ENCODE measurements at regions not wholly inside any gene's neighbourhood (a gene's known extent, or its start where the extent isn't known, plus 50 kb on each side); places are given as distances from the start of the nearest gene placed in this dataset.
"Not testable (repeated sequence)": the region's sequence is repeated elsewhere in the genome, so short reads cannot be mapped to it uniquely, and the experiment has no call there.

DNA sequence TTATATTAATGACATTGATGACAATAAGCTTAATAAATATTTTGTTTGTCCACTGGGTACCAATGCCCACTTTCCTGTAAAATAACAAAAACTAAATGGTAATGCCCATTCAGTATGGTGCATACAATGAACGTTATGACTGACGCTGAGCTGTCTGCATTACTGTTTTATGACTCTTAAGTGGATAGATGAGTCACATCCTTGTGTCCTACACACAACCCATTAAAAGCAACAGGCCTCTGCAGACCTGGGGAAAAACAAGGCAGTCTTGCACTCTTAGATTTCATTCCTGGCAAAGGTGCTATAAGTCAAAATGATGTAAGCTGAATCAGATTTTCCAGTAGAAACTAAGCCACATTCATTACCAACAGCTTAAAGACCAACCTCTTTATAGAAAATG lies 176.3 kb upstream of the TMEM45B start:
- no peak for DNase-seq

DNA sequence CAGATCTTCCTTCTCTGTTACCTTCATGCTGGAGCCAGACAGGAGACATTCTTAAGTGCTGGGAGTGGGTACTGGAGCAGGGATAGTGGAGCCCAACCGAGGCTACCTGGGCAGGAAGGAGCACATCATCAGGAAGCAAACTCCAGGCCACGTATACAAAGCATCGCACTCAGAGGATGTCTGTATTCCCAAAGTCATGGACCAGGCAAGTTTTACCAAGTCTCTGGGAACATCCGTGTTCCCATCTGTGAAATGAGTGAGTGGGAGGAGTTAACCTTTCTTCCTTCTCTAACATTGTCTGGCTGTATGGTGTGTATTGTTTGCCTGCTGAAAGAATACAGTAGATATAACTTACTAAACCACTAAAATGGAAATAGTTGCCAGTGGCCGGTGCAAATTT lies 175.0 kb upstream of the TMEM45B start:
- DNase-seq: no peak

DNA sequence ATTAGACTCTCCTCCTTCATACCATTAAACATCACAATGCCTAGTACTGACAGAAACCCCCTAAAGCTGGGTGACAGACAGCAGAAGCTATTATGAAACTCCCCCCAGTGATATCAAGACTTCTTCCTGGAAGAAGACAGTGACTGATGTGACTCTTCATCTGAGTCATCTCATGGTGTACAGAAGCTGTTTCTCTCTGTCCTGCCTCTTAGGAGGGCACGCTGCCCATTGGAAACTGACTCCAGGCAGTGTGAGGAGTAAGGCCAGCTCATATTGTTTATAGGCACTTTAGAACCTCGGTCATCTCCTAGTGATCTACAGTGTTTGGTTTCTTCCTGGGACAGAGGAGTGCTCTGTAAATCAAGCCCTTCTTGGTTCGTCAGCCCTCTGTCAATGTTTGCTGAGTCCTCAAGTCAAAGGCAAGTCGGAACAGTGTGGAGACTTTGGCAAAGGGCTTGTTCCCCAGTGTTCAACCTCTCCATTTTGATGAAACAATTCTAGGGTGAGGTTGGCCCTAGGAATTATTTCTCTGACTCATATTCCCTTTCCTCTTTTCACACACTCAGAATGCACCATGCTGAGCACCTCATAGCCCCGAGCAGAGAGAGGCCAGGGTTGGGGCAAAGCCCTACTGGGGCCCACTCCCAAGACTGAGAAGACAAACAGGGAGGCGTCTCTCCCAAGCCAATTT lies 172.5 kb upstream of the TMEM45B start:
- DNase-seq: no peak

DNA sequence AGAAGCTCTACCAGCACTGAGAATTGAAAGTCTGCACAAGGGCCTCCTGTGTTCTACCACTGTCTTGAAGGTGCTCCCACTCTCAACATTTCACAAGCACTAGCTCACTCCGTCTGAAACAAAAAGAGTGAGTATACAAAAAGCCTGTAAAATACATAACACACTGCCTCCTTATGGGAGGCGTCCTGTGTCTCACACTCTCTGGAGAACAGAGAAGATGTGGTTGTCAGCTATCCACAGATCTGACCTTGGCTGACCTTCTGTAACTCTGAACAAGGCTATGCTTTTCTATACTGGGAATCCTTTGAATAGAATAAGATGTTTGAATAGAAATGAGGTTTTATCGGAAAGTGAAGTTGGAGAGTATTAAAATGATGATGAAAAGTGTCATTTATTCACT lies 171.3 kb upstream of the TMEM45B start:
- no peak for DNase-seq

DNA sequence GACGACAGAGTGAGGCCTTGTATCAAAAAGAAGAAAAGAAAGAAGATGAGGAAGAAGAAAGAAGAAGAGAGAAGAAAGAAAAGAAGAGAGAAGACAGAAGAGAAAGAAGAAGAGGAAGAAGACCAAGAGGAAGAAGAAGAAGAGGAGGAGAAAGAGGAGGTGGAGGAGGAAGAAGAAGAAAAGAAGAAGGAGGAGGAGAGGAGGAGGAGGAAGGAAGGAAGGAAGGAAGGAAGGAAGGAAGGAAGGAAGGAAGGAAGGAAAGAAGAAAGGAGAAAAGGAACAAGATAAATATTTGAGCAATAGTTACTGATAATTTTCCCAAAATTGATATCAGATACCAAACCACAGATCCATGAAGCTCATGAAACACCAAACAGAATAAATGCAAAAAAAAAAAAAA lies 169.7 kb upstream of the TMEM45B start:
- no peak for DNase-seq

DNA sequence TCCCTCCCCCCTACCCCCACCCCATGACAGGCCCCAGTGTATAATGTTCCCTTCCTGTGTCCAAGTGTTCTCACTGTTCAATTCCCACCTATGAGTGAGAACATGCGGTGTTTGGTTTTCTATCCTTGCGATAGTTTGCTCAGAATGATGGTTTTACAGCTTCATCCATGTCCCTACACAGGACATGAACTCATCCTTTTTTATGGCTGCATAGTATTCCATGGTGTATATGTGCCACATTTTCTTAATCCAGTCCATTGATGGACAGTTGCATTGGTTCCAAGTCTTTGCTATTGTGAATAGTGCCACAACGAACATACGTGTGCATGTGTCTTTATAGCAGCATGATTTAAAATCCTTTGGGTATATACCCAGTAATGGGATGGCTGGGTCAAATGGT lies 165.6 kb upstream of the TMEM45B start:
- not testable (repeated sequence) for DNase-seq

DNA sequence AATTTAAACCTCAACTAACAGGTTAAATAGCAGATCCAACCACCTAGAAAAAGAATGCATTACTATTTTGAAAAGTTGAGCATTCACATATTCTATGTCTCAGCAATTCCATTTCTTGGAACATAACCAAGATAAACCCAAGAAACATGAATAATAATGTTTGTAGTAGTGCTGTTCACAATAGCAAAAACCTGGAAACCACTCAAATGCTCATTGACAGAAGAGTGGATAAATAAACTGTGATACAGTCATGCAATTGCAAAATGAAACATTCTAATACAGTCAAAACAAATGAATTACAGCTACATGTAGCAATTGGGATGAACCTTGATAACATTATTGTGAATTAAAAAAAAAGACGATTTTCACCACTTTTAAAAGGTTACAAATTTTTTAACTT lies 162.8 kb upstream of the TMEM45B start:
- no peak for DNase-seq

DNA sequence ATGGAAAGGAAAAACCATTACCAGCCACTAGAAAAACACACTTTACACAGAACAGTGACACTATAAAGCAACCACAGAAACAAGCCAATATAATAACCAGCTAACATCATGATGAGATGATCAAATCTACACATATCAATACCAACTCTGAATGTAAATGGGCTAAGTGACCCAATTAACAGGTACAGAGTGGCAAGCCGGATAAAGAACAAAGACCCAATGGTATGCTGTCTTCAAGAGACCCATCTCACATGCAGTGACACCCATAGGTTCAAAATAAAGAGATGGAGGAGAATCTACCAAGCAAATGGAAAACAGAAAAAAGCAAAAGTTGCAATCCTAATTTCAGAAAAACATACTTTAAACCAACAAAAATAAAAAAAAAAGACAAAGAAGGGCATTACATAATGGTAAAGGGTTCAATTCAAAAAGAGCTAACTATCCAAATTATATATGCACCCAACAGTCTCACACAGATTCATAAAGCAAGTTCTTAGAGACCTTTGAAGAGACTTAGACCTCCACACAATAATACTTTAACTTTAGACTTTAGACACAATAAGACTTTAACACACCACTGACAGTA lies 160.3 kb upstream of the TMEM45B start:
- DNase-seq: no peak

DNA sequence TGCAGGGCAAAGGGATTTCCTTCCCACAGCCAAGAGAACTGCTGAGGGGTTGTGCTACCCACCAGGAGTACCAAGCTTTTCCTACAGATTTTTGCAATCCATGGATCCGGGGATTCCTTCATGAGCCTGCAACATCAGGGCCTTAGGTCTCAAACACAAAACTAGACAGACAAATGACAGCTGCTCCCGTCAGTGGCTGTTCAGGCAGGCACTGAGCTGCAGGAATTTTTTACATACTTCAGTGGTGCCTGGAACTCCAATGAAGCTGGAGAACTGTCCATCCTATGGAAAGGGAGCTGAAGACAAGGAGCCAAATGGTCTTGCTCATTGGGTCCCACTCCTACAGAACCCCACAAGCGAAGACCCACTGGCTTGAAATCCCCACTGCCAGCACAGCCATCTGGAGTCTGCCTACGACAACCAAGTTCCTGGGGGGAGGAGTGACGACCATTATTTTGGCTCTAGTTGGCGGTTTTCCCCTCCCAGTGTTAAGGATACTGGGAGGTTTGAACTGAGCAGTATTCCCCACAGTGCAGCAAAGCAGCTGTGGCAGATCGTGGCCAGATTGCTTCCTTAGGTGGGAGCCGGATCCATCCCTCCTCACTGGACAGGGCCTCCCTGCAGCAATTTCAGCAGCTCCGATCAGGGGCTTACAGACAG lies 157.7 kb upstream of the TMEM45B start:
- DNase-seq: no peak

DNA sequence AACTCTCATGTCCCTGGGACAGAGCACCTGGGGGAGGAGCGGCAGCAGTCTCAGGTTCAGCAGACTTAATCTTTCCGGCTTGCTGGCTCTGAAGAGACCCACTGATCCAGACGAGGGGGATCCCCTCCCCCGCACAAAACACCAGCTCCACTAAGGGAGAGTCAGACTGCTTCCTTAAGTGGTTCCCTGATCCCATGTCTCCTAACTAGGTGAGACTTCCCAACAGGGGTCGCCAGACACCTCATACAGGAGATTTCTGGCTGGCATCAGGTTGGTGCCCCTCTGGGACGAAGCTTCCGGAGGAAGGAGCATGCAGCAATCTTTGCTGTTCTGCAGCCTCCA lies 157.2 kb upstream of the TMEM45B start:
- DNase-seq: no peak

DNA sequence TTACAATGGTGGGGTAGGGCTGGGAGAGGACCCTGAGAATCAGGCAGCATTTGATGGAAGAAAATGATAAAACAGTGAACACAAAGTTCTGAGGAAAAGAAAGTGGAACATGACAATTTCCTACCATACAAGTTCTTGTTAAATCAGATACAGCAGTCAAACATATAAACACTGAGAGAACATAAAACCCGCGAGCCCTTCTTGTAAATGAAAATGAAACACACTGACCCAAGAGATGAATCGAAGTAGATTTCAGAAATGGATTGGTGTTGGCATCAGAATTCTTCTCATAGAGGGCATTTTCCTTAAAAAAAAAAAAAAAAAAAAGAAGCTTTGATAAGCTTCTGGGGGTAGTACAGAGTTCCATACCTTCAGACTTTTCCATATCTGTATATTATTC lies 134.7 kb upstream of the TMEM45B start:
- DNase-seq: no peak

DNA sequence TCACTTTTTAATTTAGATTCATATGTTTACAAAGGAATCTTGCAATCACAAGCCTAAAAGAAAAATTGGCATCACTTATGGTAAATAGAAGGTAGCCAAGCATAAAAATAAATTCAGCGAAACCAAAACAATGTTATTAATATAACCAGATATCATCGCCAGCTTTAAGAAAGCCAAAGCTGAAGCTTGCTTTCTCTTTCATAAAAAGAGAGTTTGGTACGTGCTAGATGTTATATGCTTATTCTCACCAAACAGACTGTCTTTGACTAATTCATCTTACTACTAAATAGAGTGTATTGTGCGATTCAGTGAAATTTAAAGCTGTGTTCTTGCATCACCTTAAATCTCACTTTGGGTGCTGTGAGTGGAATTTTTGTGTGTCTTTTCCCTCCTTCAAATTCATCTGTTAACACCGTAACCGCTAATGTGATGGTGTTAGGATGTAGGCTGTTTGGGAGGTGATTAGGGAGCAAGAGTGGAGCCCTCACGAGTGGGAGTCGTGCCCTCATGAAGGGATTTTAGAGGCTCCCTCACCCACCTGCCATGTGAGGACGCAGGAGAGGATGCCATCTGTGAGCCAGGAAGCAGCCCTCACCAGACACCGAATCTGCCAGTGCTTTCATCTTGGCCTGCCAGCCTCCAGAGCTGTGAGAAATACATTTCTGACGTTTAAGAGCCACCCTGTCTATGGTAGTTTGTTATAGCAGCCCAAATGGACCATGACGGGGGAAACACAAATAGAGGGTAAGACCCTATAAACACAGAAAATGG lies 134.1 kb upstream of the TMEM45B start:
- no peak for DNase-seq

DNA sequence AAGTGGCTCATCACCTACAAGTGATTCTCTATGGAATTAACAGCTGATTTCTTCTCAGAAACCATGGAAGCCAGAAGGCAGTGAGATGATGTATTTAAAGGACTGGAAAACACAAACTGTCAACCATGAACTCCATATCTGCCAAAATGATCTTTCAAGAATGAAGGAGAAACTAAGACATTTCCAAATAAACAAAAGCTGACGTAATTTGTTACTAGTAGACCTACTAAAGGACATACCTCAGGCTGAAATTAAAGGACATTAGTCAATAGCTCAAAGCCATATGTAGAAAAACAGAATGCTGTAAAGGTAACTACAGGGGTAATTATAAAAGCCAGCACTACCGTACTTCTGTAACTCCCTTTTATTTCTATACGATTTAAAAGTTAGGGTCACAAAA lies 129.4 kb upstream of the TMEM45B start:
- no peak for DNase-seq

DNA sequence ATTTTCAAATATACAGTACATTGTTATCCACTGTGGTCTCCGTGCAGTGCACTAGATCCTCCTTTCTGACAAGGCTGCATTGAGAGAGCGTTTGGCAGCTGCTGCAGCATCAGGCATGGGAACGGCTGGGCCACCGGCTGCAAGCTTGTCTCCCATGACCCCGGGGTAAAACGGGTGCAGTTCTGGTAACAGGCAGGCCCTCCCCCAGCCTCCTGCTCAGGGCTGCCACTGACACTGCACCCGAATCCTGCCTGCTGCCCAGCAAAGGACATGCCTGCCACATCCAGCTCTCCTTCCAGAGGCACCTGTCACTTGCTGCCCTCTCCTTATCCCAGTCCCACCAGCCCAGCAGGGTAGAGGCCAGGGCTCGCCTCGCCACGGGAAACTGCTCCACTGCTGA lies 124.5 kb upstream of the TMEM45B start:
- no peak for DNase-seq

DNA sequence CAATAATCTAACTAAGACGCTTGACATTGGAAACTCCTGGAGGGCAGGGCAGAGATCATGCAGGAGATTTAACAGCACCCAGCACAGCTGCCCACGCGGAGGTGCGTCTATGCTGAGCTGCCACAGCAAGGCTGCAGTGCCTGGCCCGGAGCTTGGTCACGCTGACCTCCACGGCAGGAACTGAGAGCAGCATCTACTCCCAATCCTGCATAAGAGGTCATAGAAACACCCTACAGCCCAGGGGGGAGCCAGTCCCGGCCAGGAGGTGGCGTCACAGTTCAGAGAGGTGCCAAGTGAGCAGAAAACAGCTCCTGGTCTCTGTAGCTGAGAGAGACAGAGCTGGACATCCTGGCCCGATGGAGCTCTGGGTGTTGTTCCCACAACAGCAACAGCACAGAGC lies 121.1 kb upstream of the TMEM45B start:
- DNase-seq: no peak

DNA sequence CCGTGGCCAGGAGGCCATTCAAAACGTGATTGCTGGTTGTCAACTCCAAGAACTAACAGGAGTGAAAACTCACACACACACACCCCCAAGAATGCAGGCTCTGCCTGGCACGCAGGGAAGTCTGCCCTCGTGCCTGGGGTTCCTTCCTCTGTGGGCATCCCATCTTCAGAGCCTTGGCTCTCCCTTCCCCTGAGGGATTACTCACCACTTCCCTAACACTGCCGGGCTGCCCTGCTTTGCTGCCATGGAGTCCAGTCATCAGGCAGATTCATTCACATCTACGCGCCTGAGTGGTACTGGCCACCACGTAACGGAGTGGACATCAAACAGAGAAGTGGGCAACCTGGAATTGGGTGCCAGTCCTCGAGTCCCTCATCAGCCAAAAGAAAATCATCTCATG lies 120.7 kb upstream of the TMEM45B start:
- no peak for DNase-seq

DNA sequence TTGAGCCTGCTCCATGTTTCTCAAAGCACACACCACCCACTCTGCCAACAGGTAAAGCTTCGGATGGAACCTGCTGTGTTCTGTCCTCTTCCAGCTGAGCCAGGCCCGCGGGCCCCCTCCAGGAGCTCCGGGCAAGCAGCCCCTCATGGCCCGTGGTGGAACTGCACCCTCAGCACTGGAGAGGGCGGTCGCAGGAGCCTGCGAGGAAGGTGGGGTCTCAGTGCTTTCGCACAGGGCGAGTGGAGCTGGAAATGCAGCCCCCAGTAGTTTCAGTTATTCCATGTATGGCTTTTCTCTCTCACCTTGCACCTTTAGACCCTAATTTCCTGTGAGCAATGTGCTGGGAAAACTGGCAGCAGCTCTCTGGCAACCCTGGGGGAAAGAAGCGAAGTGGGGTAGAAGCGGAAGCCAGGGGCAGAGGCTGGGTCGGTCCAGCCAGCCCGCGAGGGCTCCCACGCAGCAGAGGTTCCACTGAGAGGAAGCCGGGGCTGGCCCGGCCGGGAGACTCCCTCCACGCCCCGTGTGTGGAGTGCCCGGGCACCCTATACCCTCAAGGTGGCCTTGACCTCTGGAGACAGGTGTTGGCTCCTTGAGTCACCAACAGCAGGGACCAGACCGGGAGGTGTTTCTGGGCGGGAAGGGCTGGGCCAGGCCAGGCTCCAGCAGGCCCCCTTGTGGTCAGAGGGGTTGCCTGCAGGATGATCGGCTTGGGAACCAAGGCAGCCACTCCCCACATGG lies 119.9 kb upstream of the TMEM45B start:
- DNase-seq: peak; percentile 72

DNA sequence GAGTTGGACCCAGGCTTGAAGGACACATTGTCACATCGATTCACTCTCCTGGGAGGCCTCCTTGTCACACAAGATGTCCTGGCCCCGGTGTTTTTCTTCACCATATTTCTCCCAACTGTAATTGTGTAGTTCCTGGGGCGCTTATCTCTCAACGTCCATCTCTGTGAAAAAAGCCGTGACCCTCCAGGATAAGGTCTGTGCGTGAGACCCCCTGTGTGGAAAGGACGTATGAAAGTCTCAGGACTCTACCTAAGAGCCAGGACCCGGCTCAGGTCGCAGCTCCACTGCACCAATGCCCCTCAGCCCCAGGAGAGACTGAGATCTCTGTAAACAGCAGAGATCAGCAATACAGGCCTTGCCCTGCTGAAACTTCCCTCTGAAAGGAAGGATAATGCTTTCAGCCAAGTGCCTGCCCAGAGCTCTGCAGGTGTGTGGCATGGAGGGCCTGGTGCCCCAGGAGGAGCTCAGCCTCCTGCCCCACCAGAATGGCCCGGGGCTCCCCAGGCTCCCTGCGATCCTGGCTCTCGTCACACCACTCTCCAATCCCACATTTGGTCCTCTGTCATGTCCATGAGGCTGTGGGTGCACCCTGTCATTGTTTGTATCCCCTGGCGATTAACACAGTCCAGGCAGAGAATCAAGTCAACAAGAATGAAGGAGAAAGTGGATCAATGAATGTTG lies 119.2 kb upstream of the TMEM45B start:
- DNase-seq: no peak

DNA sequence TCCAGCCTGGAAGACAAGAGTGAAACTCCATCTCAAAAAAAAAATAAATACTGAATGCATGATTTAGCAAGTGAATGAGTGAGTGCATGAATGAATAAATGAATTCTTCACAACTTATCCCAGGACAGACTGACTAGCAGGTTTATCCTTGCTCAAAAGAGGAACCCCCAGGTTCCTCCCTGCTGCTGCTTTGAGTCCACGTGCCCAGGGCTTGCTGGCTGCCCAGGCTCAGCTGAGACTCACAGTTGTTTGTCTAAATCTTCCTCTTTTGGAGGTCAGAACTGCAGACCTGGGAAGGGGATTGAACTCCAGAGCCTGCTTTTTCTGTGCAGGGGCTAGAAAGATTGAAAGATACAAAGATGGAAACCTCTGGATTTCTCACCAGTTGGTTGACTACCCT lies 117.4 kb upstream of the TMEM45B start:
- no peak for DNase-seq

DNA sequence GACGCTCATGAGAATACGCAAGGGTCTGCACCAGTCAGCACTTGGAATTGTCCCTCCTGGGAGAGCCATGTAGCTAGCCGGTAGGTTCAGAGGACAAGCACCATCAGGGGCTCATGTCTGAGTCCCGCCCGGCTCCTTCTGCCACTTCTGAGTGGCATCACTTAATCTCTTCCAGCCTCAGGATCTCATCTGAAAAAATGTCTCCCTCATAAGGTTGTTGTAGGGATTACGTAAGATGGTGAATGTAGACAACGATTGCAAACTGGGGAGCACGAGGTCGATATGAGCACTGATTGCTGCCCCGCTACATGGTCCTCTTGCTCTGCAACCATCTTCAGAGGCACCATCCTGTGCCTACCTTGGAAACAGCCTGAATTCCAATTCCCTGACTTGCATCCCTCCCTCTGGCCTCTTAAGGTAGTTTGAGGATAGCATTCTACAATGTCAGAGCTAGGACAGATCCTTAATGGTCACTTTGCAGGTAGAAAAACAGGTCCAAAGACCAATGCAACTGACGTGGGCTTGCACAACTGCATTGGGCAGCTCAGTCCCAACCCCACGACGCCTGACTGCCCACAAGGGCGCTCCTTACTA lies 115.8 kb upstream of the TMEM45B start:
- no peak for DNase-seq

DNA sequence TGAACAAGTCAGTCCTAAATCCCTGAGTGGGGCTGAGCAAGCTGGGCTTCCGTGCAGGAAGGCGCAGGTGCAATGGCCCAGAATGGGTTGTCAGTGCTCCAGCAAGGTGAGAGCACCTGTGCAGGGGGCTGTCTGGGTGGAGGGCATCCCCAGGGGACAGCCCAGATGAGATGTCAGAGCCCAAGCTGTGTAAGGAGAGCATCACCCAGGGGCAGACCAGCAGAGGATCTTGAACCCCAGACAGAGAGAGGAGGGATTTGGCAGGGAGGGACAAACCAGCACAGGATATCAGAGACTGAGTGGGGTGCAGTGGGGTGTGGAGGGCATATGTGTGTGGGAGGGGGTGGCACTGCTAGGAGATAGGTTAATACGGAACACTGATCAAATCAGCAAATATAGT lies 114.9 kb upstream of the TMEM45B start:
- no peak for DNase-seq

DNA sequence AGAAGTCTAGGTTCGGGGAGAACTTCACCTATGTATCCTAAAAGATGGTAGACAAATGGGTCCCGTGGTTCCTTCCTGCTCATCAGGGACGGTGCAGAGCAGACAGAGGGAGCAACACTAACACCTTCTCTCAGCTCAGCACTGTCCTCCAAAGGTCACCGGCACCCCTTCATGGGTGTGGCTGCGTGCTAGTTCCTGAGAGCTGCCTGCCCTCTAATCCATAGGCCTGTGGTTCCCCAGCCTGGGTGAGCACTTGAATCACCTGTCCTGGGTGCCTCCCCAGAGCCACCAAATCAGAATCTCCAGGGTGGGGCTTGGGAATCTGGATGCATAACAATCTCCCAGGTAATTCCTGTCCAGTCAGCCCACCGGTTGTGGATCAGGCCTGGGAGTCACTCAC lies 113.9 kb upstream of the TMEM45B start:
- DNase-seq: no peak
